GM12891 (cell line): ENCODE measurements at regions not wholly inside any gene's neighbourhood (a gene's known extent, or its start where the extent isn't known, plus 50 kb on each side); places are given as distances from the start of the nearest gene placed in this dataset.

Experiments used
- PAX5 ChIP-seq: IDR thresholded peaks from 2 replicates; pipeline ENCODE4 v1.6.1; 2011; ENCODE audit warnings: low read length, moderate library complexity, mild to moderate bottlenecking; ENCODE audit not compliant: insufficient read depth, severe bottlenecking
- POLR2A ChIP-seq: IDR thresholded peaks from 2 replicates; pipeline ENCODE4 v1.6.1; 2011; ENCODE audit warnings: low read depth, low read length, control low read depth
- POLR2AphosphoS5 ChIP-seq: IDR thresholded peaks from 2 replicates; pipeline ENCODE4 v1.6.1; 2011; ENCODE audit warnings: low read depth, low read length, control low read depth
- POU2F2 ChIP-seq: IDR thresholded peaks from 2 replicates; pipeline ENCODE4 v1.6.1; 2011; ENCODE audit warnings: low read depth, mild to moderate bottlenecking, control low read depth, low read length, moderate library complexity
- SPI1 ChIP-seq: IDR thresholded peaks from 2 replicates; pipeline ENCODE4 v1.6.1; 2011; ENCODE audit warnings: low read depth, low read length, control low read depth
- TAF1 ChIP-seq: IDR thresholded peaks from 2 replicates; pipeline ENCODE4 v1.6.1; 2011; ENCODE audit warnings: low read depth, low read length, control low read depth

DNA sequence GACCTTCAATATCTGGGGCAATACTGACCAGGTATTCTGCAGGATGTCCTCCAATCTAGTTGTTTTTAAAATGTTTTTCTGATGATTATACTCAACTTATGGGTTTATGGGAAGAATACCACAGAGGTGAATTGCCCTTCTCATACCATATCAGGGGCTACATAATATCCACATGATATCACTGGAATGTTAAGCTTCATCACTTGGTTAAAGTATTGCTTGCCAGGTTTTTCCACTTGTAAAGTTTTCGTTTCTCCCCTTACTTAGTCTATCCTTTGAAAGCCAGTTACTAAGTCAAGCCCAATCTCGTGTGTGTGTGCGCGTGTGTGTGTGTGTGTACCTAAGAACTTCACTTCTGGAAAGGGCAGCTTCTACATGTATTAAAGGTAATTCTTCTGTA, 980.9 kb upstream of the FBXO33 start:
- TF ChIP-seq POLR2A (no peak), POLR2AphosphoS5 (no peak), POU2F2 (no peak), PAX5 (no peak), TAF1 (no peak), SPI1 (no peak)
